ENCODE measurements at regions not wholly inside any gene's neighbourhood (a gene's known extent, or its start where the extent isn't known, plus 50 kb on each side); places are given as distances from the start of the nearest gene placed in this dataset.

GRCh38 chr13:73450583-73450982 lies 391.8 kb downstream of the KLF5 start:
- DNase-seq (ENCODE audit: low spot score): no peak

- DNase-seq (ENCODE audit: low spot score): no peak
Observed at GRCh38 chr13:73449252-73449651, 390.4 kb downstream of the KLF5 start.

- no peak for DNase-seq (ENCODE audit: low spot score)
Observed at GRCh38 chr13:73440296-73440895, 381.6 kb downstream of the KLF5 start.

DNA sequence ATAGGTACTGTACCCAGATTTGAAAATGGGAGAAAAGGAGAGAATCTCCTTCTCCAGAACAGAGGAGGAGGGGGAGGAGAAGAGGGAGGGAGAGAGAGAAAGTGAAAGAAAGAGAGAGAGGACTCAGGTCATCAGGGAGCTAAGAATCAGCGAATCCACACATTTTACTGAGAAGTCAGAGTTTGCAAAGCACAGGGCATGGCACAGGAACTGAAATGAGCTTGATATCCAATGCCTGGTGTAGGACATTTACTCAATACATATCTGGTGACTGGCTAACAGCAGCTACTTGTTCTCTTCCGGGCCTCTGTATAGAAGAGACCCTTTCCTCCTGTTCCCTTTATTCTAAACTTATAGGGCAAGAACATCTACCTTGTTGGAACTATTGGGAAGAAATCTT lies 375.1 kb downstream of the KLF5 start:
- DNase-seq (ENCODE audit: low spot score): no peak

GRCh38 chr13:73433458-73433857 lies 374.7 kb downstream of the KLF5 start:
- DNase-seq (ENCODE audit: low spot score): no peak

- no peak for DNase-seq (ENCODE audit: low spot score)
Observed at GRCh38 chr13:73429701-73430100, 370.9 kb downstream of the KLF5 start.

- no peak for DNase-seq (ENCODE audit: low spot score)
Observed at GRCh38 chr13:73428706-73429105, 369.9 kb downstream of the KLF5 start.

DNA sequence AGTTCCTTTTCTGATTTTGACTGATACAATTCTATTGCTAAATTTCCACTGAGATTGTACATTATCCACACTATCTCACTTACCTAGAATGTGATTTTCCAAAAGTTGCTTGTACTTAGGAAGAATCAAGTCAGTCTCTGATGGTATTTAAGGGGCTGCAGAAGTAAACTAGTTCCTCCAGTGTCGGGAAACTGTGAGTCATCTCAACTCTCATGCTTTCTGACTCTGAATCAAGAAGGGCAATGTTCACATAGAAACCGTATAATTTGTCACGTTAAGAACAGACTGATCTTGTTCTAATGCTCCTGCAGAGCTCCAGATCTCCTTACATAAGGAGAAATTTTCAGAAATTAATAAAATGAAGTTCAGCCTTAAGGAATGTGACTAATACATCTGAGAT lies 369.3 kb downstream of the KLF5 start:
- DNase-seq (ENCODE audit: low spot score): no peak

GRCh38 chr13:73422973-73423372 lies 364.2 kb downstream of the KLF5 start:
- no peak for DNase-seq (ENCODE audit: low spot score)

GRCh38 chr13:73421310-73421912 lies 362.6 kb downstream of the KLF5 start:
- DNase-seq (ENCODE audit: low spot score): no peak

DNA sequence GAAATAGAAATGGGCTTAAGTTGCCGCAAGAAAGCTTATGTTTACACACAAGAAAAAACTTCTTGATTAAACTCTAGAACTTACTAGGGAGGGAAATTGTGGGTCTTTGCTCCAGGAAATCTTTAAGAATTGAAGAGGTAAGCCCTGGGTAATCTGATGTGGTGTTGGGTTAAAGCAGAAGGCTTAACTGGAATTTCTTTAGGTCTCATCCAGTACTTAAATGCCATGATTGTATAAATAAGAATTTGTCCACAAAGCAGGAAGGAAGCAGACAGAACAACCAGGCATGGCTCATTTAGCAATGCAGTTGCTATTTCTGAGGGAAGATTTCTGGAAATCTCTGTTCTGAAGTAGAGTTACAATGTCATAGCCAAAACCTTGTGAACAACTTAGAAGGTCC lies 360.4 kb downstream of the KLF5 start:
- no peak for DNase-seq (ENCODE audit: low spot score)

DNA sequence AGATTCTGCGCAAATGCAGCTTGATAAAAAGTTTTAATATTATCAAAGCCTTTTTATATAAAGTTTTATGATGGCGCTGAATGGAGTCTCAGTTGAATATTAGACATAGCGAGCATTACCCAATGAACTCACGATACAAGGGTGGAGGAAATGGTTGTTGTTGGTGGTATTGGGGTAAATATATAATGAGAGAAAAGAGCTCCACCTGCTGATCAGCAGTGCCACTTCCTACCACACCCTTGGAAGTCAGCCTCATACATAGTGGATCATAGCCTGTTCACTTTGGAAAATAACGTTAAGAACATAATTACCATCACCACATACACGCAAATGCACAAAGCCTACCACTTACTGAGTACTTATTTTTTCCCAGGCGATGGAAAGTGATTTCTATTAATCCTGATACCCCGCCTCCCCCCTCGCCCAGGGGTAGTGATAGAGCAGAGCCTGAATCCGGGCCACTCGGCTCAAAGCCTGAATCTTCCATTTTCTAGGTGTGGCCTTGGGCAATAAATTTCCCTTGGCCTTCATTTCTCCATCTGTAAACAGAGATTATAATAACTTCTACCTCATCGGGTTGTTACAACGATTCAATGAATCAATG lies 358.3 kb downstream of the KLF5 start:
- peak; percentile 8 for DNase-seq (ENCODE audit: low spot score)

DNA sequence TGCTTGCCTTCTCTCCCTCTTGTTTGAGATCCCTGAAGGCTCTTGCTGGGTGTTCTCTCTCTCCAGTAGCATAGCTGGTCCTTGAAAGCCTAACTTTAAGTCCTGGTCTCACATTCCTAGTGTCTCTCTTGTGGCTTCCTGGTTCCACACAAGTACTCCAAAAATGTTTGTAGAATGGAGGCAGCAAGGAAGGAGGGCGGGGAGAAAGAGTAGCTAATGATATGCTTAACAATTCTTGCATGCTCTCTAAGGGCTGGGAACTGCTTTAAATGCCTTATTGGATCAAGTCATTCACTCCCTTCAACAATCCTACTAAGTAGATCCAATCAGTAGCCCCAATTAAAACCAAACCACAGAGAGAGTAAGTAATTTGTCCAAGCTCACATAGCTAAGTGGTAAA lies 357.3 kb downstream of the KLF5 start:
- DNase-seq (ENCODE audit: low spot score): no peak

- no peak for DNase-seq (ENCODE audit: low spot score)
Observed at GRCh38 chr13:73413656-73414055, 354.9 kb downstream of the KLF5 start.

- no peak for DNase-seq (ENCODE audit: low spot score)
Observed at GRCh38 chr13:73412933-73413332, 354.1 kb downstream of the KLF5 start.

GRCh38 chr13:73411067-73411809 lies 352.4 kb downstream of the KLF5 start:
- no peak for DNase-seq (ENCODE audit: low spot score)

DNA sequence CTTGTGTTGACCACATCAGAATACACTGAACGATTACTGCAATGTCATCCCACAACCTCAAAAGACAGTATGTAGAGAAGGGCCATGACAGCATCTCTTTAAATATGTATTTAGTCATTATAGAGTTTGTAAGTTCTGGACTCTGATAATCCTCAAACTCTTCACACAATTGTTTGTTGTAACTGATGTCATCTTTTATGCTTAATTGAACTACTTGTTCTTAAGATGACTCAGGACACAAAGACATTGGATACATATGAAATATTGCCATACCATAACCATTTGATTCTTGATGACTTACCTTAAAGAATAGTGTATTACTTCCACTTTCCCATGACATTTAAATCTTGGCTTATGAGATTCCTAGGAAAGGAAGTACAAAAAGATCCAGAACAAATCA lies 347.6 kb downstream of the KLF5 start:
- DNase-seq (ENCODE audit: low spot score): no peak

- DNase-seq (ENCODE audit: low spot score): no peak
Observed at GRCh38 chr13:73404581-73404980, 345.8 kb downstream of the KLF5 start.

DNA sequence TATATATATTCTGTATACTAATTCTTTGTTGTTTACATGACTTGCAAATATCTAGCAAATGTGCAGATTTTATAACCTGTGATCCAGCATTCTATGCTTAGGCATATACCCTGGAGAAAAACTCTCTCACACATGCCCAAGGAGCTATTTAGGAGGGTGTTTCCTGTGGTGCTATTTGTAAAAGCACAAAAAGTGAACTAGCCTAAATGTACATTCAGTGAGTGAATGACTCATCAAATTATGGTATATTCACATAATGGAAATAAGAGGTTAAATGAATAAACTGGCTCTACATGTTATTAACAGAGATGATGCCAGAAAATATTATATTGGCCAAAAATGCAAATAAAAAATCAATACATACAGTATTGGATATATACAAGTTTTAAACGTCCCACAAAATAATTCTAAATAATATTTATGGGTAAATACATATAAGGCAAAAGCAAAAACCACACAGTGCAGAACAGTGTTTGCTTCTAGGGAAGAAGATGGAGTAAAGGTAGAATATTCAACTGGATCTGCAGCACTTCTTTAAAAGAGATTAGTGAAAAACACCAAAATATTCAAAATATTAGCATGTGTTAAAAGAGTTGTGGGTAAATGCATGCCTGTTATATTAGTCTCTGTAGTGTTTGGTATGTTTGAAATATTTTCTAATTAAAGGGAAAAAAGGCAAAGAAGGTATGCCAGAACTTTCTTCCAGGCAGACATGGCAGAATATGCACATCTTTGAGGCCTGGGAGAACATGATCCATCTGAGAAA lies 344.7 kb downstream of the KLF5 start:
- no peak for DNase-seq (ENCODE audit: low spot score)

DNA sequence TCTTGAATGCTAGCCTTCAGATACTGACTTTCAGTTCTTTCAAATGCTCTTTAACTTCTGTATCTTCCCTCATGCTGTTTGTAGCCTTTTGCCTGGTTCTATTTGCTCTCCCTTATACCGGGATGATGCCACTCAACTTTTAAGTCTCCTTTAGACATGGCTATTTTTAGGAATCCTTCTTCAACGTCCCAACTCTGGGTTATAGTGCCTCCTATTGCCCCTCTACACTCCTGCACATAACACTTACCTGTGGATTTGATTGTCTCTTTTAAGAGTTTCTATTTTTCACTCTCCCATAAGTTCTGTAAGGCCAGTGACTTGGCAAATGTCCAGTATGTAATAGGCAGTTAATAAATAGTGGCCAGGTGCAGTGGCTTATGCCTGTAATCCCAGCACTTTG lies 343.0 kb downstream of the KLF5 start:
- DNase-seq (ENCODE audit: low spot score): no peak

- no peak for DNase-seq (ENCODE audit: low spot score)
Observed at GRCh38 chr13:73399347-73400216, 340.8 kb downstream of the KLF5 start.
